Activated CD4-positive, CD25-positive, alpha-beta regulatory T cell treated with anti-CD3 and anti-CD28 coated beads, Interleukin-2, amount 50 U/mL, for 24 hours (primary cell): ENCODE measurements at regions not wholly inside any gene's neighbourhood (a gene's known extent, or its start where the extent isn't known, plus 50 kb on each side); places are given as distances from the start of the nearest gene placed in this dataset.

Experiments used
- ATAC-seq, 2 donors: fragments of 150-1000 bp; cut with Tn5 transposase; one replicate each; pipeline ENCODE4 v1.10.0; 2021; ENCODE audit warnings: mild to moderate bottlenecking in 1 of 2, moderate library complexity in 1 of 2

GRCh38 chr17:72064606-72065193, 56.1 kb upstream of the SOX9 start:
- ATAC-seq, result no peak

GRCh38 chr17:72065556-72065955, 55.3 kb upstream of the SOX9 start:
- ATAC-seq, result no peak

- ATAC-seq, result no peak
These were observed 52.2 kb upstream of the SOX9 start for GRCh38 chr17:72068643-72069042.

- no peak for ATAC-seq
These were observed 51.1 kb upstream of the SOX9 start for GRCh38 chr17:72069586-72070202.
